HepG2 (cell line): ENCODE measurements at regions not wholly inside any gene's neighbourhood (a gene's known extent, or its start where the extent isn't known, plus 50 kb on each side); places are given as distances from the start of the nearest gene placed in this dataset.

Experiments used
- CTCF ChIP-seq: sonication (generic); formaldehyde crosslinking; IDR thresholded peaks from 2 replicates; pipeline ENCODE4 v1.5.0; 2020; ENCODE audit warnings: mild to moderate bottlenecking, missing genetic modification reagents, moderate library complexity
- FOSL2 ChIP-seq: sonication (generic); formaldehyde crosslinking; IDR thresholded peaks from 2 replicates; pipeline ENCODE4 v1.4.0; 2020; ENCODE audit warnings: missing genetic modification reagents
- KDM5B ChIP-seq: sonication (generic); formaldehyde crosslinking; IDR thresholded peaks from 2 replicates; pipeline ENCODE4 v1.4.0; 2020; ENCODE audit warnings: missing genetic modification reagents, mild to moderate bottlenecking, borderline replicate concordance
- MXD1 ChIP-seq: sonication (generic); formaldehyde crosslinking; IDR thresholded peaks from 2 replicates; pipeline ENCODE4 v1.4.0; 2020; ENCODE audit warnings: mild to moderate bottlenecking, missing genetic modification reagents
- POLR2AphosphoS5 ChIP-seq: IDR thresholded peaks from 2 replicates; pipeline ENCODE4 v1.6.1; 2012; ENCODE audit warnings: low read depth, low read length
- PRDM4 ChIP-seq: sonication (generic); formaldehyde crosslinking; IDR thresholded peaks from 2 replicates; pipeline ENCODE4 v1.9.0; 2021; ENCODE audit warnings: missing genetic modification reagents, borderline replicate concordance
- RAD21 ChIP-seq: fragments of 450-650 bp; formaldehyde crosslinking; IDR thresholded peaks from 2 replicates; pipeline ENCODE4 v1.5.0; 2020; ENCODE audit warnings: mild to moderate bottlenecking
- SMAD1 ChIP-seq: sonication (generic); formaldehyde crosslinking; IDR thresholded peaks from 2 replicates; pipeline ENCODE4 v1.4.0; 2020; ENCODE audit warnings: missing genetic modification reagents, low read depth, mild to moderate bottlenecking, borderline replicate concordance
- SP1 ChIP-seq, 2 experiments: fragments of 450-650 bp in 1 of 2; sonication (generic) in 1 of 2; formaldehyde crosslinking in 1 of 2; IDR thresholded peaks; 2 replicates each; pipeline versions ENCODE4 v1.4.0 to v1.6.1; 2016 to 2020; ENCODE audit warnings: missing genetic modification reagents in 1 of 2
- TARDBP ChIP-seq: sonication (generic); formaldehyde crosslinking; IDR thresholded peaks from 2 replicates; pipeline ENCODE4 v1.8.0; 2022; ENCODE audit warnings: mild to moderate bottlenecking, missing genetic modification reagents
- ZHX1 ChIP-seq: sonication (generic); formaldehyde crosslinking; IDR thresholded peaks from 2 replicates; pipeline ENCODE4 v1.8.1; 2022; ENCODE audit warnings: low read depth, mild to moderate bottlenecking, missing genetic modification reagents

GRCh38 chr5:77871016-77871415 is 94.9 kb upstream of the TBCA start:
- TF ChIP-seq TARDBP (CRISPR knock-in tag), result no peak
- TF ChIP-seq POLR2AphosphoS5, result no peak
- TF ChIP-seq KDM5B (CRISPR knock-in tag), result no peak
- TF ChIP-seq FOSL2 (CRISPR knock-in tag), result no peak
- no peak for TF ChIP-seq RAD21
- no peak for TF ChIP-seq MXD1 (CRISPR knock-in tag)
- no peak for TF ChIP-seq SP1 (IDR thresholded peaks at IDR 0.05)
- no peak for TF ChIP-seq SP1 (CRISPR knock-in tag; IDR thresholded peaks at IDR 0.05)
- no peak for TF ChIP-seq ZHX1 (CRISPR knock-in tag)
- no peak for TF ChIP-seq CTCF (CRISPR knock-in tag)
- TF ChIP-seq SMAD1 (CRISPR knock-in tag), result no peak
- no peak for TF ChIP-seq PRDM4
